Kidney (tissue), 13 donors: ENCODE measurements at regions not wholly inside any gene's neighbourhood (a gene's known extent, or its start where the extent isn't known, plus 50 kb on each side); places are given as distances from the start of the nearest gene placed in this dataset.

Source experiments
- DNase-seq, 5 donors: peaks; one replicate each; pipeline ENCODE4 v3.0.0-alpha.2; 2013 to 2020
- FAIRE-seq: peaks from 2 replicates; lab custom pipeline; 2012; peaks lifted over from hg19 to GRCh38; lab: Jason Lieb, UNC
- H3K27ac ChIP-seq, 2 donors: one replicate each; pipeline ENCODE4 v1.7.0; 2013; ENCODE audit warnings: low read depth in 2 of 2, low read length in 2 of 2, inconsistent platforms in 1 of 2
- H3K27me3 ChIP-seq: one replicate; pipeline ENCODE4 v1.7.1; 2013; ENCODE audit warnings: low read length, inconsistent platforms; ENCODE audit not compliant: control insufficient read depth, insufficient read depth
- H3K36me3 ChIP-seq, 3 donors: one replicate each; pipeline versions ENCODE4 v1.7.0 to v1.7.1; 2013; ENCODE audit warnings: low read length in 3 of 3, control low read depth in 1 of 3, inconsistent platforms in 1 of 3; ENCODE audit not compliant: insufficient read depth in 3 of 3, control insufficient read depth in 2 of 3
- H3K4me1 ChIP-seq, 3 donors: one replicate each; pipeline versions ENCODE4 v1.7.0 to v1.7.1; 2013; ENCODE audit warnings: low read length in 3 of 3, inconsistent platforms in 1 of 3, low read depth in 1 of 3; ENCODE audit not compliant: control insufficient read depth in 2 of 3, insufficient read depth in 2 of 3
- H3K4me3 ChIP-seq, 3 donors: one replicate each; pipeline versions ENCODE4 v1.7.0 to v1.8.1; 2013; ENCODE audit warnings: low read length in 3 of 3, control low read depth in 1 of 3, inconsistent platforms in 1 of 3
- H3K9ac ChIP-seq, 3 donors: one replicate each; pipeline versions ENCODE4 v1.7.0 to v1.7.1; 2013; ENCODE audit warnings: low read length in 3 of 3, control low read depth in 1 of 3, inconsistent platforms in 1 of 3
- H3K9me3 ChIP-seq, 3 donors: one replicate each; pipeline versions ENCODE4 v1.7.0 to v1.7.1; 2013; ENCODE audit warnings: low read length in 3 of 3, control low read depth in 1 of 3, inconsistent platforms in 1 of 3; ENCODE audit not compliant: control insufficient read depth in 2 of 3, insufficient read depth in 1 of 3
- intact Hi-C: fragments of 100-400 bp; cut with DNase I; formaldehyde crosslinking; loops from one replicate; pipeline ENCODE4 v1.11.1; 2022
- TF ChIP-seq, protein P1 (sequence below): IDR thresholded peaks from 3 replicates; pipeline ENCODE4 v1.5.1; 2012; ENCODE audit warnings: mild to moderate bottlenecking, moderate library complexity, borderline replicate concordance; ENCODE audit not compliant: insufficient read depth; ENCODE audit errors: extremely low read depth
- donor health status: control.
- donor health status: control.
- donor health status: control.
- donor health status: control.
- donor health status: control.
- donor health status: DM: yes; HTN: yes; CAD: no.
- donor health status: Normal renal cell carcinoma (clear cell type).

DNA sequence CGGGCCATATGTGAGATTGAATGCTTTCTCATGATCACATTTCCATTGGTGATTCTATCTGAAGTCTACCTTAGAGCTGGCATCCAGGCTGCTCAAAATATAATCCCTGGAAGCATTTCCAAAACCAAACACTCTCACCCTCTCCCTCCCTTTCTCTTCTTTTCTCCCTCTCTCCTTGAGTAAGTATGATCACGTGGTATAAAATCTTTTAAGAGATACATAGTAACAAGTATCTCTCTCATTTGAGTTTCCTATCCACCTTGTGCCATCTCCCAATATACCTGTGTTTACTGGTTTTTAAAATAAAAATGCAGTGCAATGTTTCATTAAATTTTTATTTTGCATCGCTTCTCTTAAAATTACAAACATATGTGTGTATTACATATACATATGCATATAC, 350.9 kb upstream of the KCNH8 start:
- Histone ChIP-seq H3K9ac (no peak overlapping the region), H3K4me1 (no peaks in the 10 kb centered on the region), H3K9me3 (no peaks in the 10 kb centered on the region), H3K36me3 (no peaks in the 10 kb centered on the region), H3K27me3 (no peaks in the 10 kb centered on the region), H3K27ac (no peak overlapping the region), H3K4me3 (no peak overlapping the region)
- DNase-seq (no peak), FAIRE-seq (no peak)
- intact Hi-C loops, result no loop called here
- TF ChIP-seq, protein P1, sequence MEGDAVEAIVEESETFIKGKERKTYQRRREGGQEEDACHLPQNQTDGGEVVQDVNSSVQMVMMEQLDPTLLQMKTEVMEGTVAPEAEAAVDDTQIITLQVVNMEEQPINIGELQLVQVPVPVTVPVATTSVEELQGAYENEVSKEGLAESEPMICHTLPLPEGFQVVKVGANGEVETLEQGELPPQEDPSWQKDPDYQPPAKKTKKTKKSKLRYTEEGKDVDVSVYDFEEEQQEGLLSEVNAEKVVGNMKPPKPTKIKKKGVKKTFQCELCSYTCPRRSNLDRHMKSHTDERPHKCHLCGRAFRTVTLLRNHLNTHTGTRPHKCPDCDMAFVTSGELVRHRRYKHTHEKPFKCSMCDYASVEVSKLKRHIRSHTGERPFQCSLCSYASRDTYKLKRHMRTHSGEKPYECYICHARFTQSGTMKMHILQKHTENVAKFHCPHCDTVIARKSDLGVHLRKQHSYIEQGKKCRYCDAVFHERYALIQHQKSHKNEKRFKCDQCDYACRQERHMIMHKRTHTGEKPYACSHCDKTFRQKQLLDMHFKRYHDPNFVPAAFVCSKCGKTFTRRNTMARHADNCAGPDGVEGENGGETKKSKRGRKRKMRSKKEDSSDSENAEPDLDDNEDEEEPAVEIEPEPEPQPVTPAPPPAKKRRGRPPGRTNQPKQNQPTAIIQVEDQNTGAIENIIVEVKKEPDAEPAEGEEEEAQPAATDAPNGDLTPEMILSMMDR, result no peak

DNA sequence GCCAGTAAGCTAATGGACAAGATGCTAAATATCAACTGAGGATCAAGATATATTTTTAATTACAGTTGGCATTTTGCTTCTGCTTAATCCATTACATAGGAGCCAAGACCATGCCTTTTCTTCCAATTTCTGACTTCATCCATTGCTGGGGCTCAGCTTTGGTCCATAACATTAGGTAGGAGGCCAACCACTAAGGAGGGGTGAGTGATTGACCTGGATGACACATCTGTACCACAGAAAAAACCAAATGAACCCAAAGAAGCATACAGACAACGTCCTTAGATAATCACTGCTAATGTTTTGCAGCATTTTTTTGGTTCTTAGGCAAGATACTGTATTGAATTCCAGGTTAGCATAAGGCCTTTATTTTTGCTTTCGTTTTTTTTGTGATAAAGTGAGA, 353.2 kb upstream of the KCNH8 start:
- Histone ChIP-seq H3K36me3 (no peaks in the 10 kb centered on the region), H3K4me3 (no peak overlapping the region), H3K9ac (no peak overlapping the region), H3K4me1 (no peaks in the 10 kb centered on the region), H3K27ac (no peak overlapping the region), H3K9me3 (no peaks in the 10 kb centered on the region), H3K27me3 (no peaks in the 10 kb centered on the region)
- TF ChIP-seq, protein P1, result no peak
- intact Hi-C loops, result no loop called here
- DNase-seq (no peak), FAIRE-seq (no peak)

DNA sequence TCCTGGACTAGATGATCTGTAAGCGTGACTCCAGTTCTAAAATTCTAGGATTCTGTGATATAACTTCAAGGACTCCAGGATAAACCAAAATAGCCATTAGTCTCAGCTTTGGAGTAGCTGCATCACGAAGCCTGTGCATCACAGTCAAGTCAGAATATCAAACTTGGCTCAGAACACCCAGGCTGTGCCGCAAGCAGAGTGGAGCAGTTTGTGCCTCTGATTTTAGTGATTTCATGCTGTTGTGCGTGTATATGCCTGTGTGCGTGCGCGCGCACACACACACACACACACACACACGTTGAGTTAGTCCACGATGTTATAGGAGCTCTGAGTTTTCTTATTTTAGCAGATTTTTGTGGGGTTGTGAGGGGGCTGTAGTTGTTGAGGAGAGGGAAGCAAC, 356.6 kb upstream of the KCNH8 start:
- Histone ChIP-seq H3K9me3 (no peaks in the 10 kb centered on the region), H3K4me3 (no peak overlapping the region), H3K9ac (no peak overlapping the region), H3K27ac (no peak overlapping the region), H3K27me3 (no peaks in the 10 kb centered on the region), H3K36me3 (no peaks in the 10 kb centered on the region), H3K4me1 (no peaks in the 10 kb centered on the region)
- intact Hi-C loops, result no loop called here
- no peak for FAIRE-seq
- no peak for DNase-seq
- TF ChIP-seq, protein P1, result no peak

DNA sequence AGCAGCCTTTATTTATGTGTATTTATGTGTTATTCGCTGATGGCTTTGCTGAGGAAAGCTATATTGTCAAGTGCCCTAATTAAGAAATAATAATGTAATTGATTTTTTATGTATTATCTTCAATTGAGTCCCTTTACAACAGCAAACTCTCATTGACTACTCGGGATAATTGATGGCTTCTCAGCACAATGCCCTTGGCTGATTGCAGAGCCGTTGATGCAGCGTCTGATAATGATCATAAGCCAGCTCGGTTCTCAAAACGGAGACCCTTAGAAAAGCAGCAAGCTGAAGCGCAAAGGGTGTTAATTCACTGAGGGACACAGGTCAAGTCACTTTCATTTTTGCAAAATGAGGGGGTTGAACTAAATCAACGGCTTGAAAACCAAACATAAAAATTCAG, 357.1 kb upstream of the KCNH8 start:
- intact Hi-C loops, result no loop called here
- Histone ChIP-seq H3K36me3 (no peaks in the 10 kb centered on the region), H3K9me3 (no peaks in the 10 kb centered on the region), H3K27ac (no peak overlapping the region), H3K27me3 (no peaks in the 10 kb centered on the region), H3K4me3 (no peak overlapping the region), H3K9ac (no peak overlapping the region), H3K4me1 (no peaks in the 10 kb centered on the region)
- TF ChIP-seq, protein P1, result no peak
- no peak for DNase-seq
- no peak for FAIRE-seq
